Liver (tissue), 8 donors: ENCODE measurements at regions not wholly inside any gene's neighbourhood (a gene's known extent, or its start where the extent isn't known, plus 50 kb on each side); places are given as distances from the start of the nearest gene placed in this dataset.

Experiments
- DNase-seq: peaks from one replicate; pipeline ENCODE4 v3.0.0-alpha.2; 2017; ENCODE audit warnings: low spot score
- H3K27ac ChIP-seq, 2 donors: one replicate each; pipeline ENCODE4 v1.7.0; 2013; ENCODE audit warnings: inconsistent platforms in 2 of 2, low read length in 2 of 2, control low read depth in 1 of 2, low read depth in 1 of 2, mild to moderate bottlenecking in 1 of 2
- H3K27me3 ChIP-seq, 4 donors: one replicate each; pipeline versions ENCODE4 v1.6.1 to v1.7.0; 2013; ENCODE audit warnings: low read length in 3 of 4, inconsistent platforms in 1 of 4, mild to moderate bottlenecking in 1 of 4, moderate library complexity in 1 of 4; ENCODE audit not compliant: control insufficient read depth in 4 of 4, insufficient read depth in 4 of 4
- H3K36me3 ChIP-seq, 4 donors: one replicate each; pipeline versions ENCODE4 v1.6.1 to v1.7.0; 2013; ENCODE audit warnings: low read length in 3 of 4, mild to moderate bottlenecking in 3 of 4, low read depth in 1 of 4, moderate library complexity in 1 of 4; ENCODE audit not compliant: control insufficient read depth in 4 of 4, insufficient read depth in 3 of 4
- H3K4me1 ChIP-seq, 4 donors: one replicate each; pipeline versions ENCODE4 v1.6.1 to v1.7.0; 2013; ENCODE audit warnings: low read length in 3 of 4, mild to moderate bottlenecking in 3 of 4, moderate library complexity in 1 of 4; ENCODE audit not compliant: control insufficient read depth in 4 of 4, insufficient read depth in 4 of 4
- H3K4me3 ChIP-seq, 3 donors: one replicate each; pipeline versions ENCODE4 v1.6.1 to v1.7.0; 2013; ENCODE audit warnings: low read length in 3 of 3, control low read depth in 1 of 3, low read depth in 1 of 3, mild to moderate bottlenecking in 1 of 3
- H3K9ac ChIP-seq, 2 donors: one replicate each; pipeline ENCODE4 v1.7.0; 2013; ENCODE audit warnings: low read length in 2 of 2, mild to moderate bottlenecking in 2 of 2, moderate library complexity in 2 of 2, control low read depth in 1 of 2, low read depth in 1 of 2
- H3K9me3 ChIP-seq, 4 donors: one replicate each; pipeline versions ENCODE4 v1.6.1 to v1.7.0; 2013; ENCODE audit warnings: low read length in 3 of 4; ENCODE audit not compliant: control insufficient read depth in 4 of 4
- ATF3 ChIP-seq: IDR thresholded peaks from 2 replicates; pipeline ENCODE4 v1.6.1; 2016; ENCODE audit warnings: antibody characterized with exemption
- CTCF ChIP-seq: fragments of 150-350 bp; IDR thresholded peaks from 2 replicates; pipeline ENCODE4 v1.5.1; 2017; ENCODE audit warnings: improper control_type of control experiment, low read depth, low read length; ENCODE audit not compliant: missing input control
- EGR1 ChIP-seq, 2 donors: IDR thresholded peaks; 2 replicates each; pipeline ENCODE4 v1.6.1; 2016 to 2018; ENCODE audit warnings: antibody characterized with exemption in 2 of 2, low read depth in 2 of 2
- FOXA1 ChIP-seq: IDR thresholded peaks from 2 replicates; pipeline ENCODE4 v1.6.1; 2016; ENCODE audit warnings: antibody characterized with exemption
- FOXA2 ChIP-seq: IDR thresholded peaks from 2 replicates; pipeline ENCODE4 v1.6.1; 2016; ENCODE audit warnings: antibody characterized with exemption
- GABPA ChIP-seq, 2 donors: IDR thresholded peaks in 1 of 2; conservative IDR thresholded peaks in 1 of 2; 2 replicates each; pipeline ENCODE4 v1.6.1; 2016; ENCODE audit warnings: antibody characterized with exemption in 2 of 2, mild to moderate bottlenecking in 1 of 2, moderate library complexity in 1 of 2
- HNF4A ChIP-seq, 2 donors: conservative IDR thresholded peaks; 2 replicates each; pipeline ENCODE4 v1.6.1; 2016; ENCODE audit warnings: antibody characterized with exemption in 2 of 2, mild to moderate bottlenecking in 2 of 2
- HNF4G ChIP-seq: IDR thresholded peaks from 2 replicates; pipeline ENCODE4 v1.6.1; 2016; ENCODE audit warnings: antibody characterized with exemption
- JUND ChIP-seq, 2 donors: IDR thresholded peaks; 2 replicates each; pipeline ENCODE4 v1.6.1; 2016; ENCODE audit warnings: antibody characterized with exemption in 2 of 2
- MAX ChIP-seq: IDR thresholded peaks from 2 replicates; pipeline ENCODE4 v1.6.1; 2016; ENCODE audit warnings: antibody characterized with exemption
- NR2F2 ChIP-seq: IDR thresholded peaks from 2 replicates; pipeline ENCODE4 v1.6.1; 2016; ENCODE audit warnings: antibody characterized with exemption
- RAD21 ChIP-seq, 2 donors: IDR thresholded peaks; 2 replicates each; pipeline ENCODE4 v1.6.1; 2016; ENCODE audit warnings: antibody characterized with exemption in 2 of 2, mild to moderate bottlenecking in 2 of 2
- REST ChIP-seq: IDR thresholded peaks from 2 replicates; pipeline ENCODE4 v1.6.1; 2016; ENCODE audit warnings: antibody characterized with exemption, mild to moderate bottlenecking
- RXRA ChIP-seq, 2 donors: IDR thresholded peaks; 2 replicates each; pipeline ENCODE4 v1.6.1; 2017 to 2018; ENCODE audit warnings: antibody characterized with exemption in 2 of 2, mild to moderate bottlenecking in 1 of 2
- SP1 ChIP-seq: IDR thresholded peaks from 2 replicates; pipeline ENCODE4 v1.6.1; 2018; ENCODE audit warnings: antibody characterized with exemption, mild to moderate bottlenecking
- TAF1 ChIP-seq: conservative IDR thresholded peaks from 2 replicates; pipeline ENCODE4 v1.6.1; 2016; ENCODE audit warnings: antibody characterized with exemption, mild to moderate bottlenecking
- YY1 ChIP-seq: IDR thresholded peaks from 2 replicates; pipeline ENCODE4 v1.6.1; 2016; ENCODE audit warnings: antibody characterized with exemption, mild to moderate bottlenecking
- ZBTB33 ChIP-seq: IDR thresholded peaks from 2 replicates; pipeline ENCODE4 v1.6.1; 2016; ENCODE audit warnings: antibody characterized with exemption
- WGBS: extraction: QIAGEN DNeasy Blood & Tissue Kit; methylation state at CpG from one replicate; pipeline ENCODE4 v1.1.7; 2013; 5-methylcytosine and 5-hydroxymethylcytosine counted together
- donor health status: healthy.
- donor health status: healthy.
- donor health status: healthy.
- donor health status: healthy.
- donor health status: healthy.

GRCh38 chr18:43882358-43883055 is 605.2 kb upstream of the SYT4 start:
- Histone ChIP-seq H3K27ac (no peak overlapping the region), H3K36me3 (no peaks in the 10 kb centered on the region), H3K9me3 (no peaks in the 10 kb centered on the region), H3K4me3 (no peak overlapping the region), H3K4me1 (no peaks in the 10 kb centered on the region), H3K9ac (no peak overlapping the region), H3K27me3 (no peaks in the 10 kb centered on the region)
- DNase-seq = no peak
- whole genome bisulfite sequencing = 65% methylated on average over 7 of the region's 7 CpGs
- TF ChIP-seq REST (no peak), FOXA1 (no peak), RAD21 (IDR thresholded peaks at IDR 0.05) (no peak), HNF4G (no peak), YY1 (no peak), SP1 (no peak), RXRA (IDR thresholded peaks at IDR 0.05) (no peak), ZBTB33 (no peak), JUND (IDR thresholded peaks at IDR 0.05) (no peak)

- Histone ChIP-seq H3K9me3 (no peaks in the 10 kb centered on the region), H3K4me3 (no peak overlapping the region), H3K36me3 (no peaks in the 10 kb centered on the region), H3K27ac (no peak overlapping the region), H3K9ac (no peak overlapping the region), H3K27me3 (no peaks in the 10 kb centered on the region), H3K4me1 (no peaks in the 10 kb centered on the region)
- no peak for DNase-seq
- no peak for TF ChIP-seq TAF1
- no peak for TF ChIP-seq ATF3
- TF ChIP-seq REST = no peak
- no peak for TF ChIP-seq EGR1 (IDR thresholded peaks at IDR 0.05; ENCODE audit: low read depth in 2 of 2)
- no peak for TF ChIP-seq RAD21 (IDR thresholded peaks at IDR 0.05)
- TF ChIP-seq CTCF = no peak
- TF ChIP-seq JUND (IDR thresholded peaks at IDR 0.05) = no peak
- TF ChIP-seq ZBTB33 = no peak
- TF ChIP-seq MAX = no peak
- no peak for TF ChIP-seq NR2F2
- no peak for TF ChIP-seq RXRA (IDR thresholded peaks at IDR 0.05)
- no peak for TF ChIP-seq GABPA (IDR thresholded peaks at IDR 0.05 in 1 of 2, conservative IDR thresholded peaks at IDR 0.05 in 1 of 2)
- no peak for TF ChIP-seq HNF4A (conservative IDR thresholded peaks at IDR 0.05)
- no peak for TF ChIP-seq FOXA2
- TF ChIP-seq SP1 = no peak
- no peak for TF ChIP-seq FOXA1
- TF ChIP-seq HNF4G = no peak
- no peak for TF ChIP-seq YY1
Observed at GRCh38 chr18:43883886-43884285, 606.6 kb upstream of the SYT4 start.
